ENCODE measurements at regions not wholly inside any gene's neighbourhood (a gene's known extent, or its start where the extent isn't known, plus 50 kb on each side); places are given as distances from the start of the nearest gene placed in this dataset.

DNA sequence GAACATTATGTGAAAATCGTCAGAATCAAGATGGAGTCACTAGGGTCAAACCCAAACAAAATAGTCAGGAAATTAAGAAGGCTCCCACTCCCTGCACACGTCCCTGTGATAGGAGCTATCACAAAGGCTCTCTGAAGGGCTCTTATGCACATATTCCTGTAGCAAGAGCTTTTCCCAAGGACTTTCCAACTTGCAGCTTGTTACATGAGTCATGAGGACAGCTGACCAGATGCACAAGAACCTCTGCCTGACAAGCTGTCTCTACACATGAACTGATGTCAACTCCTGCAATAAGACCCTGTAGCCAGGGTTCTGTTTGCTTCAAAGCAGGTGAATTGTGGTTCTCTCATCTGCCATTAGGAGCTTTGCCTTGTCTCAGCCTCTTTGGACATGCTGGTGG, 122.4 kb downstream of the OLFM1 start:
- no peak for TF ChIP-seq CTCF (IDR thresholded peaks at IDR 0.05)
- H3K27ac ChIP-seq, result no peak overlapping the region
- no peak overlapping the region for H3K4me3 ChIP-seq
- DNase-seq (ENCODE audit: low spot score), result no peak

- Histone ChIP-seq H3K4me3 (no peak overlapping the region), H3K27ac (no peak overlapping the region)
- DNase-seq (ENCODE audit: low spot score), result no peak
- no peak for TF ChIP-seq CTCF (IDR thresholded peaks at IDR 0.05)
Measured at GRCh38 chr9:135210676-135211523, 123.4 kb downstream of the OLFM1 start.

GRCh38 chr9:135211524-135211890, 124.0 kb downstream of the OLFM1 start:
- TF ChIP-seq CTCF (IDR thresholded peaks at IDR 0.05), result no peak
- DNase-seq (ENCODE audit: low spot score), result no peak
- Histone ChIP-seq H3K4me3 (no peak overlapping the region), H3K27ac (no peak overlapping the region)

GRCh38 chr9:135212961-135213360, 125.5 kb downstream of the OLFM1 start:
- no peak for DNase-seq (ENCODE audit: low spot score)
- H3K4me3 ChIP-seq, result no peak overlapping the region
- no peak for TF ChIP-seq CTCF (IDR thresholded peaks at IDR 0.05)
- H3K27ac ChIP-seq, result no peak overlapping the region

- TF ChIP-seq CTCF (IDR thresholded peaks at IDR 0.05), result no peak
- Histone ChIP-seq H3K4me3 (no peak overlapping the region), H3K27ac (no peak overlapping the region)
- DNase-seq (ENCODE audit: low spot score), result no peak
Measured at GRCh38 chr9:135213566-135213965, 126.1 kb downstream of the OLFM1 start.

GRCh38 chr9:135214054-135214640, 126.7 kb downstream of the OLFM1 start:
- no peak overlapping the region for H3K27ac ChIP-seq
- DNase-seq (ENCODE audit: low spot score), result no peak

More at GRCh38 chr9:135214054-135214640, 126.7 kb downstream of the OLFM1 start:
- TF ChIP-seq CTCF (IDR thresholded peaks at IDR 0.05), result no peak
- H3K4me3 ChIP-seq, result no peak overlapping the region

All from coronary artery (tissue), 2 donors.